Heart left ventricle (tissue), 16 donors: ENCODE measurements at regions not wholly inside any gene's neighbourhood (a gene's known extent, or its start where the extent isn't known, plus 50 kb on each side); places are given as distances from the start of the nearest gene placed in this dataset.

ENCODE experiments used
- ATAC-seq, 4 donors: fragments of 200-7000 bp; cut with Tn5 transposase; one replicate each; pipeline ENCODE4 v1.9.1; 2020 to 2022; ENCODE audit warnings: moderate library complexity in 4 of 4, mild to moderate bottlenecking in 3 of 4, moderate number of reproducible peaks in 1 of 4
- DNase-seq, 5 donors: peaks; one replicate each; pipeline ENCODE4 v3.0.0-alpha.2; 2020
- H3K27ac ChIP-seq, 12 donors: fragments of 200-600 bp; sonication (generic) in 4 of 12; one replicate each; pipeline versions ENCODE4 v1.5.0 to v1.8.0; 2016 to 2022; ENCODE audit warnings: mild to moderate bottlenecking in 2 of 12
- H3K27me3 ChIP-seq, 9 donors: fragments of 200-600 bp; sonication (generic) in 2 of 9; one replicate each; pipeline versions ENCODE4 v1.5.1 to v1.8.0; 2016 to 2022; ENCODE audit warnings: mild to moderate bottlenecking in 3 of 9
- H3K36me3 ChIP-seq, 9 donors: fragments of 200-600 bp; sonication (generic) in 2 of 9; one replicate each; pipeline versions ENCODE4 v1.5.0 to v1.8.0; 2018 to 2022; ENCODE audit warnings: mild to moderate bottlenecking in 2 of 9
- H3K4me1 ChIP-seq, 12 donors: fragments of 200-600 bp; sonication (generic) in 4 of 12; one replicate each; pipeline versions ENCODE4 v1.5.0 to v1.8.0; 2016 to 2022; ENCODE audit warnings: mild to moderate bottlenecking in 3 of 12
- H3K4me3 ChIP-seq, 12 donors: fragments of 200-600 bp; sonication (generic) in 4 of 12; one replicate each; pipeline versions ENCODE4 v1.5.0 to v1.8.0; 2017 to 2022; ENCODE audit warnings: mild to moderate bottlenecking in 9 of 12, moderate library complexity in 4 of 12
- H3K9me3 ChIP-seq, 12 donors: fragments of 200-600 bp; sonication (generic) in 4 of 12; one replicate each; pipeline versions ENCODE4 v1.5.0 to v1.8.0; 2016 to 2022; ENCODE audit warnings: mild to moderate bottlenecking in 1 of 12
- CTCF ChIP-seq, 12 donors: fragments of 200-600 bp; sonication (generic) in 4 of 12; IDR thresholded peaks; one replicate each; pipeline versions ENCODE4 v1.5.0 to v1.8.0; 2018 to 2022; ENCODE audit warnings: antibody characterized with exemption in 12 of 12, mild to moderate bottlenecking in 5 of 12
- POLR2A ChIP-seq, 2 donors: fragments of 450-650 bp; IDR thresholded peaks; one replicate each; pipeline ENCODE4 v1.6.1; 2017; ENCODE audit warnings: antibody characterized with exemption in 2 of 2, mild to moderate bottlenecking in 2 of 2, moderate library complexity in 2 of 2
- WGBS, 4 donors: extraction: QIAGEN DNeasy Blood & Tissue Kit in 2 of 4; methylation state at CpG; one replicate each; pipeline versions ENCODE4 v1.1.5 to v1.1.7; 2013 to 2018; 5-methylcytosine and 5-hydroxymethylcytosine counted together
- intact Hi-C, 10 donors: fragments of 100-400 bp; cut with DNase I; formaldehyde crosslinking; loops; one replicate each; pipeline versions ENCODE4 v1.11.1 to v1.14.2; 2022
- donor health status: ischemic (EF 13 %, LVEDD 7.1; RV severe dilation, severe dysfunction).
- donor health status: healthy with polysubstance abuse.
- donor health status: DM: no; HTN: yes; CAD: no.
- donor health status: DM: no; HTN: no; CAD: no.
- donor health status: ischemic (EF 25% LVEDD 6.9; RV normal size, moderate dysfunction).
- donor health status: ischemic (EF 25% LVEDD 5.7; RV mildly dilated, moderate dysfunction).
- donor health status: healthy.
- donor health status: DM: yes; HTN: yes; CAD: no.
- donor health status: ischemic (EF 35%, LVEDD 5.7; RV mildly dilated, moderate dysfunction).
- donor health status: nonischemic (EF 11% LVEDD 7.7; RV severe dilation, severe dysfunction).
- donor health status: DM: yes; HTN: yes; CAD: no.
- donor health status: PGD.
- donor health status: ischemic (EF 29% LVEDD 5.4; RV normal size, mild dysfunction).
- donor health status: nonischemic (EF 23%, LVEDD 6.1; RV moderate dilation, normal function).

- H3K9me3 ChIP-seq, result no peaks in the 10 kb centered on the region
- H3K27ac ChIP-seq, result no peak overlapping the region
- intact Hi-C loops, result no loop called here
- H3K4me3 ChIP-seq, result no peak overlapping the region
- ATAC-seq, result no peak
- DNase-seq, result no peak
- TF ChIP-seq CTCF (IDR thresholded peaks at IDR 0.05), result no peak
- TF ChIP-seq POLR2A (IDR thresholded peaks at IDR 0.05), result no peak
- WGBS, 4 donors, result 80 to 88% (median 84%) methylated on average over 2 of the region's 2 CpGs
- no peaks in the 10 kb centered on the region for H3K4me1 ChIP-seq
- no peaks in the 10 kb centered on the region for H3K27me3 ChIP-seq
- no peaks in the 10 kb centered on the region for H3K36me3 ChIP-seq
These were observed 517.5 kb upstream of the UBE2E2 start for GRCh38 chr3:22685597-22685996.

- no peak overlapping the region for H3K27ac ChIP-seq
- DNase-seq (no peak), ATAC-seq (no peak)
- no peaks in the 10 kb centered on the region for H3K36me3 ChIP-seq
- no peaks in the 10 kb centered on the region for H3K4me1 ChIP-seq
- no peak overlapping the region for H3K4me3 ChIP-seq
- 64 to 79% (median 65%) methylated on average over 2 of the region's 2 CpGs for WGBS, 4 donors
- no peaks in the 10 kb centered on the region for H3K27me3 ChIP-seq
- no peaks in the 10 kb centered on the region for H3K9me3 ChIP-seq
- TF ChIP-seq POLR2A (IDR thresholded peaks at IDR 0.05) (no peak), CTCF (IDR thresholded peaks at IDR 0.05) (no peak)
- intact Hi-C loops, result no loop called here
These were observed 511.7 kb upstream of the UBE2E2 start for GRCh38 chr3:22691407-22691806.

GRCh38 chr3:22691856-22692628 is 511.1 kb upstream of the UBE2E2 start:
- Histone ChIP-seq H3K27me3 (no peaks in the 10 kb centered on the region), H3K9me3 (no peaks in the 10 kb centered on the region), H3K27ac (no peak overlapping the region), H3K4me1 (no peaks in the 10 kb centered on the region), H3K36me3 (no peaks in the 10 kb centered on the region), H3K4me3 (no peak overlapping the region)
- DNase-seq, result no peak
- intact Hi-C loops, result no loop called here
- WGBS, 4 donors, result 79 to 82% (median 80%) methylated on average over 5 of the region's 5 CpGs
- ATAC-seq, result no peak
- TF ChIP-seq CTCF (IDR thresholded peaks at IDR 0.05), result no peak
- no peak for TF ChIP-seq POLR2A (IDR thresholded peaks at IDR 0.05)

- H3K27me3 ChIP-seq, result no peaks in the 10 kb centered on the region
- ATAC-seq (no peak), DNase-seq (no peak)
- no peak overlapping the region for H3K4me3 ChIP-seq
- H3K36me3 ChIP-seq, result no peaks in the 10 kb centered on the region
- intact Hi-C loops, result no loop called here
- no peaks in the 10 kb centered on the region for H3K9me3 ChIP-seq
- no peaks in the 10 kb centered on the region for H3K4me1 ChIP-seq
- no peak for TF ChIP-seq POLR2A (IDR thresholded peaks at IDR 0.05)
- TF ChIP-seq CTCF (IDR thresholded peaks at IDR 0.05), result peak in 2 of 12 donors; percentile 15 to 36
- H3K27ac ChIP-seq, result no peak overlapping the region
These were observed 502.3 kb upstream of the UBE2E2 start for GRCh38 chr3:22700876-22701275.
